Mammary epithelial cell (primary cell): ENCODE measurements at regions not wholly inside any gene's neighbourhood (a gene's known extent, or its start where the extent isn't known, plus 50 kb on each side); places are given as distances from the start of the nearest gene placed in this dataset.

Experiments
- CTCF ChIP-seq, 2 donors: IDR thresholded peaks in 1 of 2; conservative IDR thresholded peaks in 1 of 2; 2 replicates each; pipeline ENCODE4 v1.5.1; 2011 to 2012; ENCODE audit warnings: inconsistent platforms in 2 of 2, low read length in 2 of 2, mild to moderate bottlenecking in 2 of 2, control low read depth in 1 of 2, low read depth in 1 of 2; ENCODE audit not compliant: insufficient read depth in 1 of 2; ENCODE audit errors: extremely low read depth in 1 of 2
- EZH2 ChIP-seq: IDR thresholded peaks from 2 replicates; pipeline ENCODE4 v1.6.1; 2012; ENCODE audit warnings: low read length, inconsistent platforms, borderline replicate concordance

DNA sequence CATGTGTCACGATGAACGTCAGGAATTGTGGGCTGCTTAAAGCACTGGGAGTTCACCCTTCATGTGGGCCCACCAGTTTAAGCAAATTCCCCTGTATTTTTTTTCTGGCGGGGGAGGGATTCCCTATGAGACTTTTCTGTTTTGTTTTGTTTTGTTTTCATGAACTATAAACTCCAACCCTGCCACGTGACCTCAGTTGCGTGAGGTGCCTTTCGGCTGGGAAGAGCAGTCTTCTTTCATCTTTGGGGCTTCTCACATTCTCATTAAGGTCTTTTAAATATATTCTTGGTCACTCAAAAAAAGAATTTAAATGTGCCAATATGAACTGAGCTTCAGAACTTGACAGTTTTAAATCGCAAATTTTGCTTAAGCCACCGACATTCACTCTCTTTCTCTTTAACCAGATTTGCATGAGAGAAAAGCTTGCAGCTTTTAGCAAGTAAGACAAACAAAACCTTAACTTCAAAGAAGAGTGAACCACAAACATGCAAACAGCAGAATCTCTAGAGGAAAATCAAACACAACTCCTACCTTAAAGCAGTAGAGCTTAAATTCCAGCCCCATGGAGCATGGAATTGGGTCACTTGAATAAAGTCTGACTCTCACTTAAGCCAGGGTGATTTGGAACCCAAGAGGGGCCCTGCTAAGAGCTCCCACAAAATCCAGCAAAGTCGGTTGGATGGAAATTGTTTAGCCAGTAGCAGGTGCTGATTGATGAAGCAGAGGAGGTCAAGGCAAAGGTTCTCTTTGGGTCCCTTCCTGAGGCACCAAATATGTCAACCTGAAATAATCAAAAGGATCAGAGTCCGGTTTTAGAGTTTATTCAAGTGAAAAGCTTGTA is 699.8 kb upstream of the GBE1 start:
- no peak for TF ChIP-seq EZH2
- TF ChIP-seq CTCF (conservative IDR thresholded peaks at IDR 0.05 in 1 of 2, IDR thresholded peaks at IDR 0.05 in 1 of 2; ENCODE audit: extremely low read depth in 1 of 2, insufficient read depth in 1 of 2, low read depth in 1 of 2, low read length in 2 of 2) = no peak
